Astrocyte (in vitro differentiated cells and primary cell): ENCODE measurements at regions not wholly inside any gene's neighbourhood (a gene's known extent, or its start where the extent isn't known, plus 50 kb on each side); places are given as distances from the start of the nearest gene placed in this dataset.

Experiments used
- DNase-seq: peaks from one replicate; pipeline ENCODE4 v3.0.0-alpha.2; 2010; ENCODE audit warnings: low read depth
- FAIRE-seq: peaks from 2 replicates; lab custom pipeline; 2011; peaks lifted over from hg19 to GRCh38; lab: Jason Lieb, UNC
- H2AFZ ChIP-seq: 2 replicates; pipeline ENCODE4 v1.6.0; 2012; ENCODE audit warnings: low read depth, low read length, inconsistent platforms
- H3K27ac ChIP-seq: 2 replicates; pipeline ENCODE4 v1.5.1; 2011; ENCODE audit warnings: low read depth, low read length, inconsistent platforms
- H3K27me3 ChIP-seq: 2 replicates; pipeline ENCODE4 v1.6.0; 2011; ENCODE audit warnings: low read length, inconsistent platforms; ENCODE audit not compliant: insufficient read depth
- H3K36me3 ChIP-seq: 2 replicates; pipeline ENCODE4 v1.5.1; 2011; ENCODE audit warnings: low read length, inconsistent platforms; ENCODE audit not compliant: insufficient read depth
- H3K4me1 ChIP-seq: 2 replicates; pipeline ENCODE4 v1.5.1; 2011; ENCODE audit warnings: low read length, inconsistent platforms; ENCODE audit not compliant: insufficient read depth
- H3K4me2 ChIP-seq: 2 replicates; pipeline ENCODE4 v1.6.0; 2012; ENCODE audit warnings: low read length, inconsistent platforms
- H3K4me3 ChIP-seq: 2 replicates; pipeline ENCODE4 v1.5.1; 2011; ENCODE audit warnings: low read depth, mild to moderate bottlenecking, low read length, inconsistent platforms; ENCODE audit not compliant: insufficient read depth
- H3K79me2 ChIP-seq: 2 replicates; pipeline ENCODE4 v1.6.0; 2012; ENCODE audit warnings: mild to moderate bottlenecking, low read length, inconsistent platforms; ENCODE audit not compliant: insufficient read depth
- H3K9ac ChIP-seq: 2 replicates; pipeline ENCODE4 v1.6.0; 2012; ENCODE audit warnings: mild to moderate bottlenecking, low read length, inconsistent platforms
- H3K9me3 ChIP-seq: 2 replicates; pipeline ENCODE4 v1.5.1; 2012; ENCODE audit warnings: low read depth, mild to moderate bottlenecking, low read length, inconsistent platforms; ENCODE audit not compliant: insufficient read depth
- H4K20me1 ChIP-seq: 2 replicates; pipeline ENCODE4 v1.6.0; 2012; ENCODE audit warnings: low read length, inconsistent platforms; ENCODE audit not compliant: insufficient read depth
- H3K27ac Mint-ChIP-seq: one replicate; pipeline ENCODE4 v1.8.0; 2021; ENCODE audit warnings: mild to moderate bottlenecking, mixed read lengths; ENCODE audit not compliant: unreplicated experiment
- H3K27me3 Mint-ChIP-seq: one replicate; pipeline ENCODE4 v1.8.0; 2021; ENCODE audit warnings: low read depth, mixed read lengths; ENCODE audit not compliant: unreplicated experiment
- H3K36me3 Mint-ChIP-seq: one replicate; pipeline ENCODE4 v1.8.0; 2021; ENCODE audit warnings: low read depth, mixed read lengths; ENCODE audit not compliant: unreplicated experiment
- H3K4me1 Mint-ChIP-seq: one replicate; pipeline ENCODE4 v1.8.0; 2021; ENCODE audit warnings: low read depth, mixed read lengths; ENCODE audit not compliant: unreplicated experiment
- H3K4me3 Mint-ChIP-seq: one replicate; pipeline ENCODE4 v1.8.0; 2021; ENCODE audit warnings: mild to moderate bottlenecking, moderate library complexity, mixed read lengths; ENCODE audit not compliant: unreplicated experiment
- H3K9me3 Mint-ChIP-seq: one replicate; pipeline ENCODE4 v1.8.0; 2021; ENCODE audit warnings: mild to moderate bottlenecking, mixed read lengths; ENCODE audit not compliant: unreplicated experiment
- EZH2 ChIP-seq: IDR thresholded peaks from 2 replicates; pipeline ENCODE4 v1.6.1; 2012; ENCODE audit warnings: mild to moderate bottlenecking, low read length, inconsistent platforms; ENCODE audit not compliant: insufficient read depth
- TF ChIP-seq, protein P1 (sequence below): IDR thresholded peaks from 2 replicates; pipeline ENCODE4 v1.5.1; 2011; ENCODE audit warnings: low read depth, mild to moderate bottlenecking, inconsistent platforms, low read length, moderate library complexity; ENCODE audit not compliant: insufficient read depth

DNA sequence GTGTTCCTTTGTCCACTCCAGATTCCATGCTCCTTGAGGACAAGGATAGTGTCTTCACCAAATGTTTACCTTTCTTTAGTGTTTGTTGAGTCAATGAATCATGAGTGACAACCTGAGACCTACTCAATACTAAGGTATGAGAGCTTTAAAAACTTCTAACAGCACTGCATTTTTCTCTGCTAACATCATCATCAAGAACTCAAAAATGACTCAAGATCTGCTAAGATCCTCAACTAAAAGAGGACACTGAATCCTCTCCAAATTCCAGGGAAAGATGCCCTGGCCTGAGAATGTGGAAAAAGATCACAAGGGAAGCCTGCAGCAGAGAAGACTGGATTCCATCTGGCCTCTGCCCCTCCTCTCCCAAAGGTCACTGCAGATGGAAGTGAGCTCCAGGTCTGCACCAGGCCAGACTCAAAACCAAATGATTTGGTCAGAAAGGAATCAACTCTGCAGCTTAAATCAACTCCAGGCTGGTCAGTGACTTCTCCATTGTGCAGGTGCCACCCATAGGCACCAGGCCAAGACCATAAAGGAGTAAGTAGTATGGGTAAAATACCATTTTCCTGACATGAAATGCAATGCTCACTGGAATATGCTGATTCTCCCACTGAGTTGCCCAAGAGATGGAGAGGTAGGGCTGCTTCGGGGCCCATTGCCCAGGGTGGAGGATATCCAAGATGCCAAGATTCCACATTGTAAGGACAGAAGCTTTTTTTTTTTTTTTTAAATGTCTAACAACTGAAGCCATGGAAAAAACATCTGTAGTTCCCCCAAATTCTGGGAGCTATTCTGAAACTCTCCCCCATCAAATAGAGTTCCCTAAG lies 89.5 kb upstream of the DOCK9 start:
- peak; percentile 92 for DNase-seq
- Histone ChIP-seq H3K9me3 (no peaks in the 10 kb centered on the region), H3K79me2 (no peaks in the 10 kb centered on the region), H4K20me1 (no peaks in the 10 kb centered on the region), H3K4me3 (no peak overlapping the region), H3K27ac (peak overlapping the region; percentile 35), H3K27me3 (no peaks in the 10 kb centered on the region), H2AFZ (no peak overlapping the region), H3K4me2 (peak overlapping the region; percentile 39), H3K4me1 (peaks cover 16% of the 10 kb centered on the region), H3K36me3 (no peaks in the 10 kb centered on the region), H3K9ac (no peak overlapping the region)
- Mint-ChIP-seq H3K36me3 (peaks cover 6% of the 10 kb centered on the region), H3K27ac (peak overlapping the region; percentile 76), H3K9me3 (peaks cover 10% of the 10 kb centered on the region), H3K4me3 (no peak overlapping the region), H3K4me1 (peaks cover 27% of the 10 kb centered on the region), H3K27me3 (no peaks in the 10 kb centered on the region)
- FAIRE-seq: peak; percentile 69
- TF ChIP-seq, protein P1, sequence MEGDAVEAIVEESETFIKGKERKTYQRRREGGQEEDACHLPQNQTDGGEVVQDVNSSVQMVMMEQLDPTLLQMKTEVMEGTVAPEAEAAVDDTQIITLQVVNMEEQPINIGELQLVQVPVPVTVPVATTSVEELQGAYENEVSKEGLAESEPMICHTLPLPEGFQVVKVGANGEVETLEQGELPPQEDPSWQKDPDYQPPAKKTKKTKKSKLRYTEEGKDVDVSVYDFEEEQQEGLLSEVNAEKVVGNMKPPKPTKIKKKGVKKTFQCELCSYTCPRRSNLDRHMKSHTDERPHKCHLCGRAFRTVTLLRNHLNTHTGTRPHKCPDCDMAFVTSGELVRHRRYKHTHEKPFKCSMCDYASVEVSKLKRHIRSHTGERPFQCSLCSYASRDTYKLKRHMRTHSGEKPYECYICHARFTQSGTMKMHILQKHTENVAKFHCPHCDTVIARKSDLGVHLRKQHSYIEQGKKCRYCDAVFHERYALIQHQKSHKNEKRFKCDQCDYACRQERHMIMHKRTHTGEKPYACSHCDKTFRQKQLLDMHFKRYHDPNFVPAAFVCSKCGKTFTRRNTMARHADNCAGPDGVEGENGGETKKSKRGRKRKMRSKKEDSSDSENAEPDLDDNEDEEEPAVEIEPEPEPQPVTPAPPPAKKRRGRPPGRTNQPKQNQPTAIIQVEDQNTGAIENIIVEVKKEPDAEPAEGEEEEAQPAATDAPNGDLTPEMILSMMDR: no peak
- TF ChIP-seq EZH2: no peak

DNA sequence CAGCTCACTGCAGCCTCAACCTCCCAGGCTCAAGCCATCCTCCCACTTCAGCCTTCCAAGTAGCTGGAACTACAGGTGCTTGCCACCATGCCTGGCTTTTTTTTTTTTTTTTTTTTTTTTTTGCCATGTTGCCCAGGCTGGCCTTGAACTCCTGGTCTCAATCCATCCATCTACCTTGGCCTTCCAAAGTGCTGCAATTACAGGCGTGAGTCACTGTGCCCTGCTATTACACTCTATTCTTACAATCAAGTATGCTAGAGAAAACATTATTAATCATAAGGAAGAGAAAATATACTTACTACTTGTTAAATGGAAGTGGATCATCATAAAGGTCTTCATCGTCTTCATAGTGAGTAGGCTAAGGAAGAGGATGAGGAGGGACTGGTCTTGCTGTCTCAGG lies 93.3 kb upstream of the DOCK9 start:
- Histone ChIP-seq H3K4me3 (no peak overlapping the region), H3K9ac (no peak overlapping the region), H3K9me3 (peaks cover 6% of the 10 kb centered on the region), H4K20me1 (no peaks in the 10 kb centered on the region), H3K27ac (no peak overlapping the region), H3K27me3 (no peaks in the 10 kb centered on the region), H2AFZ (no peak overlapping the region), H3K36me3 (no peaks in the 10 kb centered on the region), H3K4me1 (peaks cover 8% of the 10 kb centered on the region), H3K4me2 (no peak overlapping the region), H3K79me2 (no peaks in the 10 kb centered on the region)
- H3K4me3 Mint-ChIP-seq: no peak overlapping the region
- H3K27me3 Mint-ChIP-seq: no peaks in the 10 kb centered on the region
- H3K27ac Mint-ChIP-seq: no peak overlapping the region
- peaks cover 13% of the 10 kb centered on the region for H3K4me1 Mint-ChIP-seq
- TF ChIP-seq, protein P1: no peak
- peaks cover 10% of the 10 kb centered on the region for H3K36me3 Mint-ChIP-seq
- FAIRE-seq (no peak), DNase-seq (no peak)
- H3K9me3 Mint-ChIP-seq: peaks cover 23% of the 10 kb centered on the region

DNA sequence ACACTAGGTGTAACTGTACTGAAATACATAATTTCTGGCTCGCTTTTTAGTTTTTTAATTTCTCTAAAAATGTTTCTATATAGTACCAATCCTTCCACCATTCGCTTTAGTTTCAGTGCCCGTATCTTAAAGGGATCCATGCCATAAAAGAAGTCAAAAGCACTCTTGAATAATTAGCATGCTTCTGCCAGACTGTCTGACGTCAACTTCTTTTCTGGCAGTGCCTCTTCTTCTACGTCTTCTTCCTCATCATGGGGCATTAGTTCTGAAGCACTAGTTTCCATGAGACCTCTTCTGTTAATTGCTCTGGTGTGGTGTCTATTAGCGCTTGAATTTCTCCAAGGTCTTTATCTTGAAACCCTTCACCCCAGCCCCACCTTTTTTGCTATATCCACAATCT lies 93.8 kb upstream of the DOCK9 start:
- Mint-ChIP-seq H3K4me3 (no peak overlapping the region), H3K36me3 (peaks cover 10% of the 10 kb centered on the region)
- FAIRE-seq: no peak

More for the DNA sequence above, 93.8 kb upstream of the DOCK9 start:
- H3K27ac ChIP-seq: no peak overlapping the region
- H3K27me3 ChIP-seq: no peaks in the 10 kb centered on the region
- no peak for DNase-seq
- H3K36me3 ChIP-seq: no peaks in the 10 kb centered on the region
- H3K4me3 ChIP-seq: no peak overlapping the region
- no peak overlapping the region for H3K9ac ChIP-seq
- H3K9me3 ChIP-seq: peaks cover 6% of the 10 kb centered on the region
- peaks cover 13% of the 10 kb centered on the region for H3K4me1 Mint-ChIP-seq
- no peak for TF ChIP-seq EZH2
- TF ChIP-seq, protein P1: no peak
- H3K4me2 ChIP-seq: no peak overlapping the region
- H3K4me1 ChIP-seq: peaks cover 8% of the 10 kb centered on the region
- no peak overlapping the region for H2AFZ ChIP-seq
- no peaks in the 10 kb centered on the region for H4K20me1 ChIP-seq
- no peaks in the 10 kb centered on the region for H3K79me2 ChIP-seq
- H3K27ac Mint-ChIP-seq: no peak overlapping the region
- H3K9me3 Mint-ChIP-seq: peaks cover 22% of the 10 kb centered on the region
- no peaks in the 10 kb centered on the region for H3K27me3 Mint-ChIP-seq
